ENCODE measurements at regions not wholly inside any gene's neighbourhood (a gene's known extent, or its start where the extent isn't known, plus 50 kb on each side); places are given as distances from the start of the nearest gene placed in this dataset.

GRCh38 chr11:44426119-44426518 lies 116.2 kb upstream of the ALX4 start:
- H3K36me3 Mint-ChIP-seq (ENCODE audit: insufficient read depth in 1 of 3, low read depth in 3 of 3), result no peaks in the 10 kb centered on the region
- Histone ChIP-seq H3T11ph (ENCODE audit: low read length) (no peak overlapping the region), H3K4me2 (ENCODE audit: insufficient read depth, insufficient read length, low read length) (no peak overlapping the region), H2AK5ac (ENCODE audit: insufficient read length, low read length) (no peak overlapping the region), H3K27me3 (ENCODE audit: insufficient read depth, low read length) (no peaks in the 10 kb centered on the region), H2BK12ac (ENCODE audit: insufficient read length, low read depth, low read length) (no peak overlapping the region), H3K18ac (ENCODE audit: insufficient read length, low read depth, low read length) (no peak overlapping the region), H3K4ac (ENCODE audit: low read depth, low read length) (no peak overlapping the region), H4K5ac (ENCODE audit: insufficient read length, low read depth, low read length) (no peak overlapping the region), H4K20me1 (ENCODE audit: control insufficient read depth, insufficient read depth, insufficient read length) (no peaks in the 10 kb centered on the region), H2BK120ac (ENCODE audit: low read depth, low read length, poor library complexity, severe bottlenecking) (no peak overlapping the region), H2BK15ac (ENCODE audit: low read depth, low read length) (no peak overlapping the region), H3K56ac (ENCODE audit: insufficient read length, low read depth, low read length) (no peak overlapping the region), H4K91ac (ENCODE audit: insufficient read length, low read depth, low read length) (no peak overlapping the region), H2BK5ac (ENCODE audit: insufficient read length, low read length) (no peak overlapping the region), H3K27ac (ENCODE audit: insufficient read length, low read depth, low read length) (no peak overlapping the region), H3K4me1 (ENCODE audit: insufficient read depth, low read length) (no peaks in the 10 kb centered on the region), H3K23ac (ENCODE audit: insufficient read length, low read depth, low read length) (no peak overlapping the region), H2BK20ac (ENCODE audit: low read depth, low read length, poor library complexity, severe bottlenecking) (no peak overlapping the region), H3K9me3 (ENCODE audit: control insufficient read depth, low read depth, low read length) (no peaks in the 10 kb centered on the region), H4K8ac (replicated peaks; ENCODE audit: insufficient read length, low read depth, low read length) (no peak overlapping the region), H3K79me1 (ENCODE audit: insufficient read depth, low read depth, low read length, poor library complexity, severe bottlenecking) (no peaks in the 10 kb centered on the region), H3K9ac (ENCODE audit: extremely low read depth, insufficient read length, low read length) (no peak overlapping the region), H3K23me2 (ENCODE audit: insufficient read length, low read depth, low read length, poor library complexity, severe bottlenecking) (no peaks in the 10 kb centered on the region), H3K79me2 (ENCODE audit: insufficient read depth, low read length) (no peaks in the 10 kb centered on the region), H2AFZ (ENCODE audit: low read length) (no peak overlapping the region), H3K14ac (ENCODE audit: insufficient read depth, low read length) (no peak overlapping the region; the same call in 1 of the 2 replicates)
- no CpG with 5 or more reads among the region's 8 CpGs for WGBS (ENCODE audit: extremely low coverage, insufficient read length, low lambda C conversion rate)
- H3K27me3 Mint-ChIP-seq (ENCODE audit: low read depth), result peaks cover 30% of the 10 kb centered on the region
- H3K4me1 Mint-ChIP-seq, result peaks cover 7 to 10% of the 10 kb centered on the region in 2 experiments; a peak in 3 of 4 replicates
- no peaks in the 10 kb centered on the region for H3K9me3 Mint-ChIP-seq
- H3K27ac Mint-ChIP-seq, result no peak overlapping the region
- no peak for DNase-seq
- no peak for TF ChIP-seq CTCF (conservative IDR thresholded peaks at IDR 0.05)
- H3K4me3 Mint-ChIP-seq, result no peak overlapping the region
